ENCODE measurements at regions not wholly inside any gene's neighbourhood (a gene's known extent, or its start where the extent isn't known, plus 50 kb on each side); places are given as distances from the start of the nearest gene placed in this dataset.

DNA sequence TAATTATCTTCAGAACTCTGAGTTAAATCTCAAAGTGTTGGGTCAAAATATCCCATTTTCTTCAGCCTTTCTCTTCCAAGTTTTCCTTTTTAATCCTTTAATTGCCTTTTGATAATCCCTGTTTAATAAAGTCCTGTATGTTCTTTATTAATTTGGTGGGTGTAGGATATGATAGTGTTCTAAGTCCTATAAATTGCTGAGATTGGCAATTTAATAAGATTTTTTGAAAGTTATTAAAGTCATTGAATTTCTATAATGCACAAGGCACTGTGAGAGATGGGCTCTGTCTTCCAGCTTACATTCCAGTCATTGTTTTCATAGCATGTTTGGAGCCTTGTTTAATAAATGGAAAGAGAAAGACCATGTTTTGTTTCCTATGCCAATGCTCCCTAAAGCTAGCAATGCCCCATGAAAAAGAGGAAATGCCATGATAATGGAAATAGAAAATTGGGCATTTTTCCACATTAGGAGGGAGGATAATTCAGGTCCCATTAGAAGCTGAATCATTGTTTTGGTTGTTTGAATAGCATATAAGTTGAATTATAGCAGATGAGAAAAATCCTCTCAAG, 404.8 kb downstream of the CD109 start:
- no peak for DNase-seq (ENCODE audit: low spot score)

DNA sequence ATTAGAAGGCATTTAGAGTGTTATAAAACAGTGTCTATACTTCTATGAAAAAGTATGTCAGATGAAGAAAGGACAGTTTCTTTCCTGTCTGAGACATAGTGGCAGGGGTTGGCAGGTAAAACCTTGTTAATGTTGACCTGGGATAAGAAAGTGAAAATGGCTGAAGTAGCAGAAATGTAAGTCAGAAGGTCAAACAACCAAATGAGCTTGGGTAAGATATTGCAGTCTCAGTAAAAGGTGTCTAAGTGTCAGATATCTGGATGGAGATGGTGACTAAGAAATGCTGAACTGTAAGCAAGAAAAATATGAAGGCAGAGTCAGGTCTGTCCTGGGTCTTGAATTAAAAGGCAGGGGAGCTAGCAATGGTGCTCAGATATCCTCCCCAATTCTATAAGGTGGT, 400.3 kb downstream of the CD109 start:
- DNase-seq (ENCODE audit: low spot score): no peak

DNA sequence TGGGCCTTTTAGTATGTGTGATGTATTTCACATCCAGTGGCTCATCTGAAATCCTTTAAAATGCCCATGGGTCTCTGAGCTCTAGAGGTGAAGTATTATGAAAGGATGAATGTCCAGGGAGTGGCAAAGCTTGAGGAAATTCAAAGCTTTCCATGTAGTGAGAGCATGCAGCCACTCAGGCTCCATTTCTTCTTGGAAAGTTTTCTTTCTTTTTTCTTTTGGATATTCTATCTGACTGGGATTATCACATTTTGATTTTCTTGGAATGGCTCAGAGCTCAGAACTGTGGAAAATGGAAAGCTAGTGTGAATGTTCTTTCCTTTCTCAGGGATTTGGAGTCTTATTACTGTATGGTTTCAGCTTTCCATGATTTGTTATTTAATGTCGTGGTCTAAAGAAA, 397.4 kb downstream of the CD109 start:
- no peak for DNase-seq (ENCODE audit: low spot score)

DNA sequence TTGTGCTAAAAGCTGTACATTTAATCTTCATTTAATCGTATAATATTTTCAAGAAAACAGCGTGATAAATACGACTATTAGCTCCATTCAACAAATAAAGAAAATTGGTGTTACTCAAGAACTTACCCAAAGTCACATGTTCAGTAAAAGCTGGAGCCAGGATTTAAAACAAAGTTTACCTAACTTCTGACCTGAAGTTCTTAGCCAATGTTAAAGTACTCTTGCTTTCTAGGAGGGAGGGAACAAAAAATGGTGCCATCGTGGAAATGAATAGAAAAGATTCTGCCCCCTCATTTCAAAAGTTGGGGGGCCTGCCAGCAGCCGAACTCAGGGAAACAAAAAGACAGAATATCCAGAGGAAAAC, 395.8 kb downstream of the CD109 start:
- no peak for DNase-seq (ENCODE audit: low spot score)

DNA sequence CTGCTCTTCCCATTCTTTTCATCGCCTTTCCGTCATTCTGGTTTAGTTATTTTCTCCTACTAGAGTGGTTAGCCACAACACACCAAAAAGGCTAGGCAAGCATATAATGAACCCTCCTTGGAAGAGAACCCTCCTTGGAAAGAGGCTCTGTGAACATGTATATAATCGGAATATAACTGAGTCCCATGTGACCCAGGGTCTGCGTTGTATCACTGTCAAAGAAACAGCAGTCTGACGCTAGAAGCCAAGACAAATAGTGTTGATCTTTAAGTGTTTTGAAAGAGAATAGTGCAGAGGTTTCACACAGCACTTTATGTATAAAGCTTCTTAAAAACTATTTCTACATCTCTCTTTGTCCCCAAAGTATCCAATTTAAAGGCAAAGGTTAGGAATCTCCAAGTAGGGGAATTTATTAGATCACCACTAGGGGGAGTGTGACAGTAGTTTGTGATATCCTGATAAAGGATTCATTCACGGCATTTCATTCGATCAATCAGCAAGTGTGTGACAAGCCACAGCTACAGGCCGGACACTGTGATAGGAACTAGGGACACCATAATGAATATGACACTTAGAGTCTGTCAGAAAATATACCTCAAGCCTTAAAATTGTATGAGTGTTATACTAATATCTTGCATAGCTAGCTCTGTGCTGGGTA, 395.3 kb downstream of the CD109 start:
- peak; percentile 35 for DNase-seq (ENCODE audit: low spot score)

DNA sequence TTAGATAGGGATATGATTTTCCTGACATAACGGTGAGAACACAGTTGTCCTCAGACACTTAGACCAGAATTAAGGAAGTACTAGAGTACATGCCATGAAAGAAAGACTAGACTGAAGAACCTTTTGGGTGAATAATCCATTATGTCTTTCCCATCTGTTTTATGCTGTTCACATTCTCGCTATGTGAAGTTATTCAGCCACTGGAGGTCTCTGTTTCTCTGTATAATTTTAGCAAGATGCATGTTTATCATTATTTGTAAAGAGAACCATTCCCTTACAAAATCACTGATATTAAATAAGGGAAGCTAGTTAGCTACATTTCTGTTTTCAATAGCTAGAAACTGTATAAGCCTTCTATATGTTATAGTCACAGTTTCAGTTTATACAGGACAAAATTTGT, 391.9 kb downstream of the CD109 start:
- DNase-seq (ENCODE audit: low spot score): no peak

DNA sequence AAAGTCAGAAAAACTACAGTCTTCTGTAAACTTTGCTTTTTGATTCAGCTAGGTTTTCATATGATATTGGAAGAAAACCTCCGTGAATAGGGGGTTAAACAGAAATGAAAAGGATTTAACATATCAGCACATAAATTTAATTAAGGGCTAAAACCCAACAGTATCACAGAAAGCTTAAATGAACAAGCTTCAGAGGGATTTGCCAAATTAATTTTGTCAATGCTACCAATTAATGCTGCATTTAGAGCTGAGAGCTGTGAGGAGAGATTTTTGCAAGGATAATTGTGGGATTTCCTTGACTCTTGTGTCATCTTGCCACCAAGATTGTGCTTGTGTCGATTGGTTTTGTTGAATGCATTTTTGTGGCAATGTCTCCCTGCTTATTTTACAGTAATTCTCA, 379.9 kb downstream of the CD109 start:
- DNase-seq (ENCODE audit: low spot score): no peak

DNA sequence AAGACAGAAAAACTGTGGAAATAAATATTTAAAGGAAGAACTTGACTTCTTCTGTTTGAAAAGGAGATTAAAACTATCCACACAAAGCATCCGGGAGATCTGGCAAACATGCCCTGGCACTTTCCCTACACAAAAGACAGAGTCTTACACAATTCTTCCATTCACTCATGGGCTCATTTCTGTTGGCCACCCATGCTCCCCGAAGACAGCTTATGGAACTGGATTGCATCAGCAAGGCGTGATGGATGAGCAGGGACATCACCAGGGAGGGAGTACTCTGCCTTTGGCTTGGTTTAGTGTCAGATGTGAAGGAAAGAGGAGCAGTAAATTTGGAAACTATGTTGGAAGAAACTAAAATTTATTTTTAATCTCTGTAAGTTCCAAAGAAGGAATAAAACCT, 379.3 kb downstream of the CD109 start:
- DNase-seq (ENCODE audit: low spot score): no peak

DNA sequence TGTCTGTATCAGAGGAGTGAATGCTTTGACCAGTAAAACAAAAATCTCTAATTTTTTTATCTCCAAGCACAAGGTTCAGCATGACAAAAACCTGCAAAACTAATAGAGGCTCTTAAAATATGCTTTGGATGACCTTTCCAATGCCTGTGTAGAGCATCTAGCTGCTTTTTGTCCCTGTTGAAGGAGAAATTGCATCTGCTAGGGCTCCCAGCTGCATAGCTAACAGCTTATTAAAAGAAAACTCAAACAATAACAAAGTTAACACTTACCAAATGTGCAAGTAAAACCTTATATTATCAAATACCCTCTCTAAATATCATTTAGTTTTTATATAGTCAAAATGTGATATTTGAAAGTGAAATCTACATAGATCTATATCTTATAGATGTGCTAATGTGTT, 378.6 kb downstream of the CD109 start:
- no peak for DNase-seq (ENCODE audit: low spot score)

DNA sequence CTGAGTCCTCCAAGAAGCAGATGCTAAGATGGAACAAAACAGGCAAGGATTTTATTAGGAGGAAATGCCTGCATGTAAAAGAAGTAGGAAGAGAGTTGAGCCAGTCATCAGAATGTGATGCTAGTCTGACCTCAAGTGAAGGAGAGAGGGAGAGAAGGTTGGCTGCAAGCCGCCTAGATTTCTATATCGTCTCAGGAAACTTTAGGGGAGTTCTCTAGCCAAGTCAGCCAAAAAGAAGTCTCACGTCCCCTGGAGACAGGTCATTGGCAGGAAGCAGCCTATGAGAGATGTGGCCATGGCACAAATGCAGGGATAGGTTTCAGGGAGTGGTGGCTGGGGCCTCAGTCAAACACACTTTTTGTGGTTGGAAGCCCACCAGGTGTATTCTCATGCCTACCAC, 378.0 kb downstream of the CD109 start:
- no peak for DNase-seq (ENCODE audit: low spot score)

DNA sequence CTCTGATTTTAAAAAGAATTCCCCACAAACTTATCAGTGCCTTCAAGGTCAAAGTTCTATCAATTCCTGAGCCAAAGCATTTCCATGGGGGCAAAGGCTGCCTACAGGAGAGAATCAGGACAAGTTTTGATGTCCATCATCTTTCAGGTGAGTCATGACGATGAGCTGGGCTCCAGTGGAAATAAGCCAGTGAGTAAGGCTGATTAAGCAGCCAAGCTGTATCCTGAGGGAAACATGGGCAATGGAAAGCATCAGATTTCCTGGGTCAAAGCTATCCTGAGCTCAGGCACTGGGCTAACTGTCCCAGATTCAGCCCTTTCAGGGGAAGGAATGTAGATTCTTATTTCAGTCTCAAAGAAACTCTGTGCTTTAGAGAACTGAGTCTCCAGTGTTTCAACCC, 377.4 kb downstream of the CD109 start:
- peak; percentile 58 for DNase-seq (ENCODE audit: low spot score)

DNA sequence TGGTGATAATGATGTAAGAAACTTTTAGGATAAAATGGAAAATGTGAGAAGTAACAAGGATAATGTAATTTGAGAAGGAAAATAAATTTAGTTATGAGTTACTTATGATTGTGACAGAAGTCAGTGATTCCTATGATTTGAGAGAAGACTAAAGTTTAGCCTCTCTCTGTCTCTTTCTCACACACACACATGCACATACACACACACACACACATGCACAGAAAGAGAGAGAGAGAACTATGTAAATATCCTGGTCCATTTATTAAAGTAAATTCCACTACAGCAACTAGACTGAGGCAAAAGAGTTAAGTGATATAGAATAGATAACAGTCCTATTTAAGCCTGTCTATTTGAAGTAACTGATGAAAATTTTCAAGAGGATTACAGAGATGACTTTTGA, 375.2 kb downstream of the CD109 start:
- DNase-seq (ENCODE audit: low spot score): no peak

DNA sequence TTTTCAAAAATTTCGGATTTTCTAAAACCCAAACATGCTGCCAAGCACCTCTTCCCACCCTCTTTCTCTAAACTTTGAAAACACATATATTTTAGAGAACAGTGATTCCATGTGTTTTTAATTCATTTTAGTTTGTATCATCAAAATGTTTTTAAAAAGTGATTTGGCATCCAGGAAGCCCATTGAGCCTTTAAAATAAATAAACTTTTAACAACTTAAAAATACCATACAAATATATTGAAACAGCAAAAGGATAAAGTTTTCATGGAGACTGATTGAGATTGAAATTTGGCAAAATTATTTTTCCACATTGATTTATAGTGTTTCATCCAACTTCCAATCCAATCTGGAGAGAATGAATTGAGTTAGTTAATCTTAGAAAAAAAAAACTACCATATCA, 374.7 kb downstream of the CD109 start:
- DNase-seq (ENCODE audit: low spot score): no peak

DNA sequence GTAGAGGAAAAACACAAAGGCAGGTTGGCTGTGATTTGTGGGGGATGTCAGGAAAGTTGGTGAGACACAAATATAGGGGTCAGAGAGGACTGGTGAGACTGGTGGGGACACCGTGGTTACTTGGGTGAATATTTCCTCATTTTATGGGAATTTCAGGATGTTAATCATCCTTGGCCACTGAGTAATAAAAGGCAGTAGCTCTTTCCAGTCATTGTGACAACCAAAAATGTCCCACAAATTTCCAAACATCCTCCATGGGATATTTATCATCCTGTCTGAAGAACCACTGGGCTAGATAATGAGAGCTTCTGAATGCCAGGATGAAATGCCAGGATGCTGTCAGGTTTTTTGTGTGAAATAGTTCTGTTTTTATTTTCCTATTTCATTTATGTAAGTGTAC, 374.1 kb downstream of the CD109 start:
- peak; percentile 72 for DNase-seq (ENCODE audit: low spot score)

DNA sequence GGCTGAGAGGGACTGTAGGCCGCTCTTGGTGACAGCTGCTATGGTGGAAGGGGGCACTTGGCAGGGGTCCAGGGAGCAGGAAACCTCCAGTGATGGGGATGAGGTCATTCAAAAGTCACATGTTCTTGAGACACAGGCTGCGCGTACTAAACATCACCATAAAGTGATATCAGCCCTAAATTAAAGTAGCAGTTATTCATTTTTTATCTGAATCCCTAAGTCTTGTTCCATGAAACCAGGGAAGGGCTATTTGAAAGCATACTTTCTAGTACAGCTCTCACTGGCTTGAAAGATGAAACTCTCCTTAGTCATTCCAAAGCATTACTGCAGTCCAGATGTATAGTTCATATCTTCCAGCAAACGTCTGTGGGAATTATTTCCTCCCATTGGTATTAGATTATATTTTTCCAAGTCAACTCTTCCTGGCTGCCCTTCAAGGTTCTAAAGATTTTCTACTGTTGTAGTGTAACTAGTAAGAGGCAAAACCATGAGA, 373.1 kb downstream of the CD109 start:
- DNase-seq (ENCODE audit: low spot score): no peak

DNA sequence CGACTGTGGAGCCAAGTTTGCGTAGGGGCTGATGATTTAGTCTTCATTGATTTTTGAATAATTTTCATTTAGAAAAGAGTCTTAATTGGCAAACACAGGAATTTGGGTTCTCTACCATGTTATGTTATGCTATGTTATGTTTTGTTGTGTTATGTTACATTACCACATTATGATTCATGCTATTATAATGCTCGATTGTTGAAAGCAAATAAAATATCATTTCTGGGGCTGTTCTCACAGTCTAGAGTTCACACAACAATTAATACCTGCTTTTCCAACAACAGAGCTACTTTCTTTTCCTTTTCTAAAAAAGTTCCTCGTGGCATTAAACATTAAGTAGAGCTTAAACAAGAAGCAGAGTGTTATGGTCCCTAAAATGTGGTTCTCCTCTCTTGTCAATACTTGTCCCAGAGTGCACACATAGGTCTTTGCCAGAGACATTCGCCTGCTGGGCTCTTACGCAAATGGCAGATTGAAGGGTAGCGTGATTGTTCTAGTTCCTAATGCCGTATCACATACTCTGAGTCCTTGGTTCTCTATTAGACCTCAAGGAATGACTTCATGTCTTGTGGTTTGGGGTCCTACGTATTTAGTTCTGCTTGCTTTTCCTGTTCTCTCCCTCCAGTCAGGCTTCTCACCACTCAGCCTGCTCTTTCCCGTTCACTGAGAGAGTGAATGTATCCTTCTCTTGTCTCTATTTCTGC, 370.3 kb downstream of the CD109 start:
- no peak for DNase-seq (ENCODE audit: low spot score)

DNA sequence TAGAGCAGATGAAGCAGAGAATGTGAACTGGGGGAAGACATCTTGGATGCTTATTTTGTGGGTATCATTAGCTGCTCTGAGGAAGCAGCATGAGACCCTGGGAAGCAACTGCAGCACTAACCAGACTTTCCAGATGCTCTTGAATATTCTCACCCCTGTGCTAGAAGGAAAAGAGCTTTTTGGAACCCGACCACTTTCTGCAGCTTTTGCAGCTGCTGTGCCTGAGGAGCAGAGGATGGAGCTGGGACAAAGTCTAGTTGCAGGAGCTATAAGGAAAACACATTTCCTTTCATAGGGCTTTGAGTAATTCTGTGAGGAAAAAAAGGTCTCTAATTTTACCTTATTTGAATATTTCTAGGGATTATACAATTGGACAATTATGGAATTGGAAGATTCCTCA, 369.7 kb downstream of the CD109 start:
- DNase-seq (ENCODE audit: low spot score): no peak

DNA sequence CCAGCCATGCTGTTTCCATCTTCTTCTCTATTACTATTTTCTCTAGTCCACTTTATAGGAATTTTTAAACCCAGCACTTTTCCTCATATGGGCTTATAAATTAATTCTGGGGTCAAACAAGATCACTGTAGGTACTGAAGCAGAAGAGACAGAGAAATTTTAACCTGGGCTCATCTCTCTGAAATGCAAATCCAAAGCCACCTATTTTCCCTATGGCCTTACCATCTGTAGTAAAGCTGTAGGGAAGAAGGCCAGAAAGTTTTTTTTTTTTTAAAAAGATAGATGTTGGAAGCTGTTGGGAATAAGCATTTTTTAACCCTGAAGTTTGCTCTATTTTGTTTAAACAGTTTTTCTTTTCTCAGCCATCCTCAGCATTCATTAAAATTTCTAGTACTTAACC, 367.4 kb downstream of the CD109 start:
- no peak for DNase-seq (ENCODE audit: low spot score)

DNA sequence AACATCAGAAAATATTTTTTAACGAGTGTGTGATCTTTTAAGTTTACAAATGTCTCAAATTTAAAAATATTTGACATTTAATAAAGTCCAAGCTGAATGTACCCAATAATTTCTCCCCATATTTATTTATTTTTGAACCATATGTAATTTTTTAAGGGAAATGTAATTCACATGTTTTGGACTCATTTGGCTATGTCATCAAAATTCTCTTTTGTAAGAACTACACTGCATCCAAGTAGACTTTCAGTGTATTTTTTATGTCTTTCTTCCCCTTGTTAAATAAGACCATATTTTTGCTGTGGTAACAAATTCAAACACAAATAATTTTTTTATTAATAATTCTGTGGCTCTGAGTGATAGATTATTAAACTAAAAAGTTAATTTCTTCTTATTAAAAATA, 365.2 kb downstream of the CD109 start:
- DNase-seq (ENCODE audit: low spot score): no peak

DNA sequence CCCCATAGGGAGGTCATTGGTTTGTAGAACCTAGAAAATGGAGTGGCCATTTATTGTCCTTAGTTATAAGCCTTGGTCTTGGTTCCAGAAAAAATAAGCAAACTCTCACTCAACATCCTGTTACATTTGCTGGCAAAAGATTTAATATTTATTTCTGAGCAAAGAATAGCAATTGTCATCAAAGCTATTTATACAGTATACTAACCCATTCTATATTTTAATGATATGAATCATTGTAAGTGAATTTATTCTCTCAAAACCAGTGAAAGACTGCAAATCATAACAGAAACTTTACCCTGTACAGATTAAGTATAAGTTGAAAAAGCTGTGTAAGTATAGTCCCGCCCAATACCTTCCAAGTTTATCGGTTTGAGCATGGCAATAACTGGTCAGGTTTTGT, 364.4 kb downstream of the CD109 start:
- no peak for DNase-seq (ENCODE audit: low spot score)

DNA sequence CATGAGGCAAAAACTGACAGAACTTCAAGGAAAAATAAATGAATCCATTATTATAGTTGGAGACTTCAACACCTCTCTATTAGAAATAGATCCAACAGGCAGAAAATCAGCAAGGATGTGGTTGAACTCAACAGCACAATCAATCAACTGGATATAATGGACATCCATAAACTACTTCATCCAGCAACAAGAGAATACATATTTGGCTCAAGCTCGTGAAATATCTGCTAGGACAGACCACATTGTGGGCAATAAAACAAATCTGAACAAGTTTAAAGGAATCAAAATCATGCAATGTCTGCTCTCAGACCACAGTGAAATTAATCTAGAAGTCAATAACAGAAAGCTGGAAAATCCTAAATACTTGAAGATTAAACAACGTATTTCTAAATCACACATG, 362.6 kb downstream of the CD109 start:
- no peak for DNase-seq (ENCODE audit: low spot score)

DNA sequence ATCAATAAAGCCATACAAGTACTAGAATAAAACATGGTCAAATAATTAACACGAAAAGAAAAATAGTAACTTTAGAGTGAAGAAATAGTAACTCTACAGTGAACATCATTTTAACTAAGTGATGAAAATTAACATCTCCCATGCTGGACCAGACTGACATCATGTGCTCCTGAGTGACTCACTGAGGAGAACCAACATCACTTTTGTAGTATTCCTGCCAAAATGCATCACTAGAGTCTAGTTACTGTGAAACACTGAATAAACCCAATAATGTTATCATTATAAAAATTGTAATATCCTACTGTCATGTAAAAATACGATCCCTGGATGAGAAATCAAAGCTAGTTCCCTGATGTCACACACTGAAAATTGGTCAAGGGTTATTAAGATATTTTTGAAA, 361.3 kb downstream of the CD109 start:
- DNase-seq (ENCODE audit: low spot score): no peak

DNA sequence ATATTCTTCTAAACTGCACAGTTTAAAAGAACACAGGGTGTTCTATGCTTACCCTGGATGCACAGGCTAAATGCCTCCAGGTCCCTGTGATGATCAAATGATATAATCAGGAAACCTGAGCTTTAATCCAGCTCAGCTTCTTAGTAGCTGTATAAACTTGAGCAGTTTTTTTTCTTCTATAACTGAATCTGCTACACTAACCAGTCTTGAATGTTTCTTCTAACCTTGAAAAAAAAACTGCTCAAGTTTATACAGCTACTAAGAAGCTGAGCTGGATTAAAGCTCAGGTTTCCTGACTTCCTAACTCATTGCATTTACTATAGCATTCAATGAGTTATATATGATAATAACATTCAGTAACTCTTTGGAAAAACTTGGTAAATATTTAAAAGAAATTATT, 358.2 kb downstream of the CD109 start:
- DNase-seq (ENCODE audit: low spot score): no peak

DNA sequence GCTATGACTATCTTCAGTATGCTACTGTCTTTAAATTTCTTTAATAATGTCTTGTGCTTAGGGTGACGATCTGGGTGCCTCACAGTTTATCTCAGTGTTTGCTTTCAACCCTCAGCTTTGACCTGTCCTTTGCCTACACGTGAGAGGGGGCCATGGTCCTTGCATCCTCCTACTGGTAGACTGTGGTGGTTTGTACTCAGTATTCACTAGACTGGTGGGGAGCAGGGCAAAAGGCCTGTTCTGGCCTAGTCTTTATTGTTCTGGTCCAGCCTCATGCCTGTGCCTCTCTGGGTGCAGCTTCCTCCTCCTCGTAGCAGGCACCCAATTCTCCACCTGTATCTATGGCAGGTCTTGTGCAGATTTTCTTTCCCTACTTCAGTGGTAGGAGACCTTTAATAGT, 354.9 kb downstream of the CD109 start:
- no peak for DNase-seq (ENCODE audit: low spot score)

Measured in A172 (cell line).